Middle frontal gyrus (tissue), 1 donor: ENCODE measurements at regions not wholly inside any gene's neighbourhood (a gene's known extent, or its start where the extent isn't known, plus 50 kb on each side); places are given as distances from the start of the nearest gene placed in this dataset.

ENCODE experiments used
- DNase-seq: peaks from one replicate; pipeline ENCODE4 v3.0.0-alpha.2; 2015; ENCODE audit warnings: low spot score; ENCODE audit errors: extremely low spot score

GRCh38 chr11:115761348-115761747, 257.1 kb upstream of the CADM1 start:
- no peak for DNase-seq

- no peak for DNase-seq
Measured at GRCh38 chr11:115760461-115761320, 256.5 kb upstream of the CADM1 start.

- no peak for DNase-seq
Measured at GRCh38 chr11:115759622-115760460, 255.6 kb upstream of the CADM1 start.

- no peak for DNase-seq
Measured at GRCh38 chr11:115758011-115758410, 253.8 kb upstream of the CADM1 start.

DNA sequence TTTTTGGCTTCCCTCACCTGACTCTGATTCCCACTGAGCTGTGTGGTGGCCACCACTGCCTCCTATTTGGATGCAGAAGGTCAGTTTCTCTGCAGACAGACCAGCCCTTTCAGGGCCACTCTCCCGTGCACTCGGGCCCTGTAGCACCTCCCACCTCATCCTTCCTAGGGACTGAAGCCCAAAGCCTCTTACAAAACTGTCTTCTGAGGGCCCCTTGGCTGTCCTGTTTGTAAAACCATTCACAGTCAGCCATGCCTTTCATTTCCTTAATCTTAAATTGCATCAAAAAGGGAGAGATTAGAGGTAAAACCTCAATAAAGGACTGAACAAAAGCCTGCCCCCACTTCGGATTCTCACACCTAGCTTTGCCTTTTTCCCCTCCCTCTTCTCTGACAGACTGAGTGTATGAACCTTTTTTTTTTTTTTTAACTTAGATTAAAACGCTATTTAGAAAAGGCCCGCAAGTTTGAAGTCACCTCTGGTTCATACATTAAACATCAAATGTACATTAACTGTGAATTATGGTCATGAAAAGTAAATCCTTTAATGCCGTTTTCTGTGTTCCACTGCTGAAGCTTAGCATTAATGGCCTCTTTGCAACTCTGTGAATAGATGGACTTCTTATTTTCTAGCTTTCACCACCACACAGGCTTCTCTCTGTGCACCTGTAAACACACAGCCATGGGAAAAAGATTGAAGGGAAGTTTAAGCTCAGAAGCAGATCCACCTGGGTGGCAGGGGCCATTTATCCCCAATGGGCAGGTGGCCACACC, 247.2 kb upstream of the CADM1 start:
- DNase-seq = no peak

DNA sequence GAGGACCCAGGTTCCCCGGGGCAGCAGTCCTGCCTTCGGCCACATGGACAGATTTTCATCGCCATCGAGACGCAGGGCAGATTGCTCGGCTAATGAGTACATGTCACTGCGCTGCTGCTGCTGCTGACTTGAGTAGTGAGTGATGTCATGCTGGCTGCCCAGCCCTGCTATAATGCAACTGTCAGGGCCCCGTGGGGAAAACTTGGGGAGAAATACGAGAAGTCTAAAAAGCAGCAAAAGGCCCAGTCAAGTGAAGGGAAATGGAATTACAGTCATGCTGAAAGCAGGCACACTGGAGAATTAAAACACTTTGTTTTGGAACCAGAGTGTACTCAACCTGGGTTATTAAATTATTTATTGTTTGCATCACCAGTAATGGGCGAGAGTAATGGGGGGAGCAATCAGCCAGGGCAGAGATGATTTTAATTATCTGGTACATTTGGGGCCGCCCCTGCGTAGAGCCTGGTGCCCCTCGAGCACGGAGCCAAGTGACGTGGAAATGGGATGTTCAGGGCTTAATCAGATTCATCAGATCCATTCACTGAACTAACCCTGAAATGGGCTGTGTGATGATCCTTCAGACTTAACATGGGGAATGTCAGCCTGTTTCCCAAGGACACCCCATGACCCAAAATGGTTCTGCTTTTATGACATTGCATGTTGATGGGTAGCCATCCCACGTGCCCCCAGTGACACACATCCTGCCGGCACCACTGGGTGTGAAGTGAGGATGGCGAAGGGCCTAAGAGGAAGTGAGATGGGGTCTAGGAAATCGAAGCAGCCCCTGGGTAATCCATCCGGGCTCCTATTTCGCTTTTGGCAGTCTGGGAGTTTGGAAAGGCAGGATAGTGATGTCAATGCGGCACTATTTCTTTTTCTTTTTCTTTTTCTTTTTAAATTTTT, 241.6 kb upstream of the CADM1 start:
- DNase-seq = no peak

- DNase-seq = no peak
Measured at GRCh38 chr11:115745066-115745465, 240.9 kb upstream of the CADM1 start.

- no peak for DNase-seq
Measured at GRCh38 chr11:115743719-115744118, 239.5 kb upstream of the CADM1 start.

DNA sequence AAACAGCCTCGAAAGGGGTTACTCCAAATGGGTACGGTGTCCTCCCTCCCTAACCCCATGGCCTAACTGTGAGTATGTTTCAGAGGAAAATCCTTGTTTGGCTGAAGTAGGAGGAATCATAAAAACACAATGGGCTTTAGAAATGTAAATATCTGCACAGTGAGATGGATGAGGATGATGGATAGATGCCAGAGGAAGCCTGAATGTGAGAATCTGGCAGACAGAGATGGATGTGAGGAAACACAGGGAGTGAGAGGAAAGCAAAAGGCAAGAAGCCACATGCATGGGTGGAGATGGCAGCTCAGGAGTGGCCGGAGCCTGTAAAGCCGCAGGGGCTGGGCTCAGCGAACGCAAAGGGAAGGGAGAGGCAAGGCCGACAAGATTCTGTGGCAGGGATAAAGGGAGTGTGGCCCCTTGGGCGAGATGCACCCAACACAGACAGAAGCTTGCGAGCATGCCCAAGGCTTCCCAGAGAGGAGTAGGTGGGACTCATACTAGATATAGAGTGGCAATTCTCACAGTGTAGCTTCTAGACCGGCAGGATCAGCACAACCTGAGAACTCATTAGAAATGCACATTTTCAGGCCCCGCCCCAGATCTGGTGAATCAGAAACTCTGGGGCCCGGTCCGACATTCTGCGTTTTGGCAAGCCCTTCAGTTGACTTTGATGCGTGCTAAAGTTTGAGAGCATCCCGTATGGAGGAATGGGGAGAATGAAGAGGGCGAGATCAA, 237.3 kb upstream of the CADM1 start:
- DNase-seq = no peak

GRCh38 chr11:115740324-115740723, 236.1 kb upstream of the CADM1 start:
- DNase-seq = no peak

DNA sequence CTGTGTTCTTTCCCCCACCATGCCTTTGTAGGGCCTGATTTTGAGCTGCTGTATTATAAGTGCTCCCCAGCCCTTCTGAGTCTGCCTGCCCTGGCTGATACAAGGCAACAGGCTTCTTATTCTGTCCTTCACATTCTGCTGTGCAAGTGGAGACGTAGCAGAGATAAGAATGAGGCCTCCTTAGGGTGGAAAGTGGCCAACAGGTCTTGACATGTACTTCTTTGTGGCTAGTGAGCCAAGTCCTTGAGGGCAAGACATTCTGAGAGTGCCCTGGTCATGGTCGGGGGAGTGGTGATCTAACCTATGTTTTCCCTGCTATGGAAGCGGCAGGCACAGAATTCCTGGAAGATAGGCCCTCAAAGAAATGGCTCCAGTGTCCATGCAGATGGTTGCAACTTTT, 235.7 kb upstream of the CADM1 start:
- no peak for DNase-seq

DNA sequence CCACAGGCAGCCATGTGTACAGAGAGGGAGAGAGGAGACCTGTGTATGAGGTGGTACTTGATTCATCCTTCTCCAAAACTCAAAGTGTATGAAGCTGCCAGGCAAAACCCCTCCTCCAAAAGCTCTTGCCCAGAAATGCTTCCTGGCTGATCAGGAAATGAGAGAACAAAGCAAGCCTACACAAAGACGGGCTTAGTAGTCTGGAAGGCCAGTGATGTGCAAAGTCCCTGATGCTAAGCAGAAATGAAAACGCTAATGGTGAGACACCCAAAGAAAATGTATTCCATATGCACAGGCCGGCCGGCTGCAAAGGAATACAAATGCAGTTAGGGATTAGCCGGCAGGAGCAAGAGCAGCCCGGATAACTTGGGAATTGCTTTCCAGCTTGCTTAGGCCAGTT, 234.9 kb upstream of the CADM1 start:
- no peak for DNase-seq

GRCh38 chr11:115737875-115738274, 233.7 kb upstream of the CADM1 start:
- no peak for DNase-seq

- DNase-seq = no peak
Measured at GRCh38 chr11:115736146-115736545, 231.9 kb upstream of the CADM1 start.

DNA sequence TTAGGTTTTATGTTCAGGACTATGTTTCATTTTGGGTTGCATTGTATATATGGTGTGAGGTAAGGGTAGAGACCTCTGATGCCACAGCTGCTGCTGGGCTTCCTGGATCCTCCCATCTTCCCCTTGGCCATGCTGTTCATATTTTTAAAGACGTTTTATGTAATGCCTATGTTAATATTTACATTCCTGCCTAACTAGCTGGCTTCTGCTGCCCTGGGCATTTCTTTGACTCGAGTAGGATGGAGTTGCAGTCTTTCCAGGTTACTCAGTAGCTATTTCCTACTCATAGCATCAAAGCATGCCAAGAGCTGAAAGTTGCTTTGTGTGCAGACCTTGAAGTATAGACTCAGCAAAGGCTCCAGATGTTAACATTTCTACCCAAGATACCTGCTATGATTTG, 220.5 kb upstream of the CADM1 start:
- no peak for DNase-seq

DNA sequence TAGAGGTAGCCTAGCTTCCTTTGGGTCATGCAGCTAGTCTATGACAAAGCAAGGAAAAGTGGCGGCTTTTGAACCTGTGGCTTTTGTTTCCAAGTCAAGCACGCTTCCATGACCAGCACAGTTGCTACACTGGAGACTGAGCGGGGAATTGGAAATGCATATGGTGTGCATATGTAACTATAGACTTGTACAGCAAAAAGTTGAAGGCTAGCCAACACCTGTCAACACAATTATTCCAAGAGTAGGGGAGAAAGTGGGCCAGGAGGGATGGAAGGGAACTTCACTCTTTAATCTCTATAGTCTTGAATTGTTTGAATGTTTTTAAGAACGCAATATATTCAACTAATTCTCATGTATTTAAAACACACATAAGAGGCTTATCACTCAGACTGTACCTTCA, 218.5 kb upstream of the CADM1 start:
- DNase-seq = no peak

DNA sequence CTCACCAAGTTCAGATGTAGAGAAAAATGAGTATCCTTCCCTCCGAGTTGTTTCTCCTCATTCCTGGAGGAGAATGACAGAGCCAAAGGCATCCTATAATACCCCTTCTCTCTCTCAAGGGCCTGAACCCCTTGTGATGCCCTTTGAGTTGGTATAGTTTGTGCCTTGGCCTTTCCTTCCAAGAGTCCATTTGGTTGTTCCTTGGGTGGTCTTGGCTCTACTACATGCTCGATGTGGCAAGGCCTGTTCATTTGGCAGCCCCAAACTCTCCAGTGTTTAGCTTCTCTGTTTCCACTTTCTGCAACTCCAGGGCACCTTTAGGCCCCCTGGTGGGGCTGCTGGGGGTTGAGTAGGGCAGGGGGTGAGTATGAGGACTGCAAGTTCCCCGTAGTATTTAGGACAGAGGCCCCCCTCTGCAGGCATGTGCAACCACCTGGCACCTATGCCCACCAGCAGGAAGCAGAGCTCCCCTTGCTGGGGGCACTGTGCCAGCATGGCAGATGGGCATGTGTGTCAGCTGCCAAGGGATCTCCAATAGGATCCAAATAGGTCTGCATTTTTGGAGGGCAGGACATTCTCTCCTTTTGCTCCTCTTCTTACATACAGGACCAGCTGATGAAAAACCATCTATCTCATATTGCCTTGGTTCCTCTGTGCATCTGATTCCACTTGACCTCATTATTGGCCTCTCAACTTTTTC, 217.2 kb upstream of the CADM1 start:
- DNase-seq = no peak

DNA sequence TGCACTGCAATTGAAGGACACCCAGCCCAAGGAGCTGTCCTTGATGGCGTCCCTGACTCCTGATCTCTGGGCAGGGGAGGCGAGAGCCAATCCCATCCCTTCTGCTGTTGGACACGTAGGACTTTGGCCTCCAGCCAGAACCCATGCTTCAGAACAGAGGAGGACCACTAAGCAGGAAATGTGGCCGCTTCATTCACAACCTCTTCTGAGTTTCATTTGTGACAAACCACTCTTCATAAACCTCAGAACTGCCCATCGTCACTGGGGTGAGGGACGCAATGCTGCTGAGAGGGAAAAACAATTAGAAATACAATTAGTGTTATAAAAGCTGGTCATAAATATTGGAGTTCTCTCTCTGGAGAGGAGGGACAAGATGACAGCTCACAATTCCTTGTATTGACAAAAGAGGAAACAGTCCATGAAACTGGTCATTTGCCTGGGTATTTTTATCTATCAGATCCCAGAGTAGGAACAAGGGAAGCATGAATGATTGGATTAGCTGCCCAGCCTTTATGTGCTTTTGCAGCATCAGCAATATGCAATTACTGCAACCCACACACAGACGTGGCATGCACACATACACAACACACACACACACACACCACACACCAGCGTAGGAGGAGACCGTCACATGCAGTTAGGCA, 216.5 kb upstream of the CADM1 start:
- no peak for DNase-seq

GRCh38 chr11:115718945-115719344, 214.7 kb upstream of the CADM1 start:
- DNase-seq = no peak
